ENCODE measurements at regions not wholly inside any gene's neighbourhood (a gene's known extent, or its start where the extent isn't known, plus 50 kb on each side); places are given as distances from the start of the nearest gene placed in this dataset.

- DNase-seq: no peak
These were observed 1242.5 kb downstream of the TBC1D22A start for GRCh38 chr22:48004936-48005335.

GRCh38 chr22:48004038-48004437, 1241.6 kb downstream of the TBC1D22A start:
- no peak for DNase-seq

GRCh38 chr22:48001101-48001500, 1238.7 kb downstream of the TBC1D22A start:
- no peak for DNase-seq

- DNase-seq: no peak
These were observed 1235.2 kb downstream of the TBC1D22A start for GRCh38 chr22:47997612-47998011.

- no peak for DNase-seq
These were observed 1234.7 kb downstream of the TBC1D22A start for GRCh38 chr22:47997052-47997590.

- no peak for DNase-seq
These were observed 1234.0 kb downstream of the TBC1D22A start for GRCh38 chr22:47996446-47996857.

- no peak for DNase-seq
These were observed 1233.3 kb downstream of the TBC1D22A start for GRCh38 chr22:47995718-47996117.

GRCh38 chr22:47995264-47995627, 1232.8 kb downstream of the TBC1D22A start:
- no peak for DNase-seq

GRCh38 chr22:47994601-47995263, 1232.3 kb downstream of the TBC1D22A start:
- DNase-seq: no peak

GRCh38 chr22:47994045-47994444, 1231.6 kb downstream of the TBC1D22A start:
- DNase-seq: no peak

GRCh38 chr22:47990481-47990880, 1228.0 kb downstream of the TBC1D22A start:
- DNase-seq: no peak

- DNase-seq: no peak
These were observed 1225.5 kb downstream of the TBC1D22A start for GRCh38 chr22:47987885-47988515.

- no peak for DNase-seq
These were observed 1213.8 kb downstream of the TBC1D22A start for GRCh38 chr22:47976219-47976618.

- no peak for DNase-seq
These were observed 1205.4 kb downstream of the TBC1D22A start for GRCh38 chr22:47967831-47968230.

GRCh38 chr22:47966316-47966715, 1203.9 kb downstream of the TBC1D22A start:
- no peak for DNase-seq

- DNase-seq: no peak
These were observed 1203.4 kb downstream of the TBC1D22A start for GRCh38 chr22:47965896-47966295.

GRCh38 chr22:47965066-47965465, 1202.6 kb downstream of the TBC1D22A start:
- no peak for DNase-seq

GRCh38 chr22:47963660-47964059, 1201.2 kb downstream of the TBC1D22A start:
- DNase-seq: no peak

- no peak for DNase-seq
These were observed 1195.2 kb downstream of the TBC1D22A start for GRCh38 chr22:47957649-47958048.

- no peak for DNase-seq
These were observed 1191.7 kb downstream of the TBC1D22A start for GRCh38 chr22:47954107-47954506.

- DNase-seq: no peak
These were observed 1182.5 kb downstream of the TBC1D22A start for GRCh38 chr22:47944941-47945340.

- no peak for DNase-seq
These were observed 1181.6 kb downstream of the TBC1D22A start for GRCh38 chr22:47943729-47944700.

GRCh38 chr22:47940211-47940610, 1177.8 kb downstream of the TBC1D22A start:
- no peak for DNase-seq
